Mesendoderm (in vitro differentiated cells): ENCODE measurements at regions not wholly inside any gene's neighbourhood (a gene's known extent, or its start where the extent isn't known, plus 50 kb on each side); places are given as distances from the start of the nearest gene placed in this dataset.
"Not testable (repeated sequence)": the region's sequence is repeated elsewhere in the genome, so short reads cannot be mapped to it uniquely, and the experiment has no call there.

Experiments
- DNase-seq: peaks from one replicate; pipeline ENCODE4 v3.0.0; 2013
- H2AK5ac ChIP-seq: 2 replicates; pipeline ENCODE4 v1.6.1; 2013; ENCODE audit warnings: low read length, inconsistent platforms
- H2BK120ac ChIP-seq: 2 replicates; pipeline ENCODE4 v1.6.1; 2013; ENCODE audit warnings: low read depth, mild to moderate bottlenecking, low read length, moderate library complexity, mixed read lengths
- H2BK15ac ChIP-seq: replicated peaks from 2 replicates; pipeline ENCODE4 v1.6.1; 2013; ENCODE audit warnings: low read depth, mild to moderate bottlenecking, moderate library complexity
- H2BK5ac ChIP-seq: 2 replicates; pipeline ENCODE4 v1.6.1; 2013; ENCODE audit warnings: low read length, inconsistent platforms
- H3K18ac ChIP-seq: 2 replicates; pipeline ENCODE4 v1.6.1; 2013; ENCODE audit warnings: mild to moderate bottlenecking, low read length, mixed read lengths
- H3K23ac ChIP-seq: one replicate; pipeline ENCODE4 v1.6.1; 2013; ENCODE audit warnings: low read length
- H3K27ac ChIP-seq: 2 replicates; pipeline ENCODE4 v1.5.1; 2013; ENCODE audit warnings: low read depth, mild to moderate bottlenecking, inconsistent platforms, low read length, moderate library complexity
- H3K27me3 ChIP-seq: 2 replicates; pipeline ENCODE4 v1.6.1; 2013; ENCODE audit warnings: low read length, control low read depth, mild to moderate bottlenecking, inconsistent platforms; ENCODE audit not compliant: insufficient read depth, poor library complexity
- H3K36me3 ChIP-seq: 2 replicates; pipeline ENCODE4 v1.6.1; 2013; ENCODE audit warnings: low read length, inconsistent platforms; ENCODE audit not compliant: control insufficient read depth, insufficient read depth
- H3K4ac ChIP-seq: one replicate; pipeline ENCODE4 v1.6.1; 2013; ENCODE audit warnings: low read depth, mild to moderate bottlenecking, low read length, moderate library complexity
- H3K4me1 ChIP-seq: 2 replicates; pipeline ENCODE4 v1.6.1; 2013; ENCODE audit warnings: low read depth, low read length, inconsistent platforms; ENCODE audit not compliant: control insufficient read depth
- H3K4me2 ChIP-seq: 2 replicates; pipeline ENCODE4 v1.6.1; 2013; ENCODE audit warnings: low read length
- H3K4me3 ChIP-seq: 2 replicates; pipeline ENCODE4 v1.5.1; 2013; ENCODE audit warnings: mild to moderate bottlenecking, low read length
- H3K56ac ChIP-seq: one replicate; pipeline ENCODE4 v1.6.1; 2013; ENCODE audit warnings: low read length
- H3K79me1 ChIP-seq: 2 replicates; pipeline ENCODE4 v1.6.1; 2013; ENCODE audit warnings: low read length, inconsistent platforms
- H3K79me2 ChIP-seq: 2 replicates; pipeline ENCODE4 v1.6.1; 2013; ENCODE audit warnings: mild to moderate bottlenecking, low read length; ENCODE audit not compliant: control insufficient read depth, insufficient read depth
- H3K9ac ChIP-seq: 2 replicates; pipeline ENCODE4 v1.6.1; 2013; ENCODE audit warnings: low read length, inconsistent platforms
- H4K5ac ChIP-seq: one replicate; pipeline ENCODE4 v1.6.1; 2013; ENCODE audit warnings: low read length
- H4K8ac ChIP-seq: one replicate; pipeline ENCODE4 v1.6.1; 2013; ENCODE audit warnings: low read depth, mild to moderate bottlenecking, control low read depth, low read length, moderate library complexity
- WGBS: extraction: QIAGEN DNeasy Blood & Tissue Kit; methylation state at CpG from one replicate; pipeline ENCODE4 v1.1.7; 2013; ENCODE audit warnings: low lambda C conversion rate, missing lambda C conversion rate; ENCODE audit not compliant: insufficient coverage; ENCODE audit errors: extremely low coverage; 5-methylcytosine and 5-hydroxymethylcytosine counted together

GRCh38 chr4:176624983-176625610 lies 167.6 kb downstream of the VEGFC start:
- not testable (repeated sequence) for H4K8ac ChIP-seq, H2BK15ac ChIP-seq, H3K36me3 ChIP-seq, H3K79me2 ChIP-seq, H3K27ac ChIP-seq, H2BK5ac ChIP-seq, H2BK120ac ChIP-seq, H3K56ac ChIP-seq, H3K4me2 ChIP-seq, H3K4me3 ChIP-seq, H3K79me1 ChIP-seq, H3K27me3 ChIP-seq, H2AK5ac ChIP-seq, H3K23ac ChIP-seq, H4K5ac ChIP-seq, H3K9ac ChIP-seq, H3K18ac ChIP-seq, DNase-seq, H3K4ac ChIP-seq, H3K4me1 ChIP-seq
- WGBS, result no CpG with 5 or more reads among the region's 37 CpGs

- H3K9ac ChIP-seq, result no peak overlapping the region
- no peaks in the 10 kb centered on the region for H3K36me3 ChIP-seq
- no CpG with 5 or more reads among the region's 4 CpGs for WGBS
- H3K56ac ChIP-seq, result no peak overlapping the region
- no peak overlapping the region for H3K18ac ChIP-seq
- no peak overlapping the region for H2BK15ac ChIP-seq
- no peak overlapping the region for H4K8ac ChIP-seq
- H2BK5ac ChIP-seq, result no peak overlapping the region
- H3K4me2 ChIP-seq, result no peak overlapping the region
- DNase-seq, result no peak
- no peak overlapping the region for H3K4ac ChIP-seq
- H3K4me3 ChIP-seq, result no peak overlapping the region
- H2BK120ac ChIP-seq, result no peak overlapping the region
- H3K79me1 ChIP-seq, result no peaks in the 10 kb centered on the region
- H3K23ac ChIP-seq, result no peak overlapping the region
- no peak overlapping the region for H2AK5ac ChIP-seq
- no peaks in the 10 kb centered on the region for H3K4me1 ChIP-seq
- H3K27me3 ChIP-seq, result no peaks in the 10 kb centered on the region
- no peak overlapping the region for H4K5ac ChIP-seq
- H3K27ac ChIP-seq, result no peak overlapping the region
- H3K79me2 ChIP-seq, result no peaks in the 10 kb centered on the region
Measured at GRCh38 chr4:176627916-176628315, 164.8 kb downstream of the VEGFC start.

- Histone ChIP-seq H4K8ac (no peak overlapping the region), H2AK5ac (no peak overlapping the region), H2BK120ac (no peak overlapping the region), H3K18ac (no peak overlapping the region), H3K36me3 (no peaks in the 10 kb centered on the region), H3K4me2 (no peak overlapping the region), H4K5ac (no peak overlapping the region), H3K27me3 (no peaks in the 10 kb centered on the region), H2BK5ac (no peak overlapping the region), H3K23ac (no peak overlapping the region), H3K79me1 (no peaks in the 10 kb centered on the region), H2BK15ac (no peak overlapping the region), H3K9ac (no peak overlapping the region), H3K79me2 (no peaks in the 10 kb centered on the region), H3K56ac (no peak overlapping the region), H3K27ac (no peak overlapping the region), H3K4ac (no peak overlapping the region), H3K4me1 (no peaks in the 10 kb centered on the region), H3K4me3 (no peak overlapping the region)
- no peak for DNase-seq
Measured at GRCh38 chr4:176631611-176632010, 161.1 kb downstream of the VEGFC start.
